Activated naive CD4-positive, alpha-beta T cell treated with anti-CD3 and anti-CD28 coated beads, Interleukin-2, amount 50 U/mL, for 24 hours (primary cell): ENCODE measurements at regions not wholly inside any gene's neighbourhood (a gene's known extent, or its start where the extent isn't known, plus 50 kb on each side); places are given as distances from the start of the nearest gene placed in this dataset.

Experiments used
- H3K27ac Mint-ChIP-seq: one replicate; pipeline ENCODE4 v1.8.0; 2021; ENCODE audit warnings: mild to moderate bottlenecking, mixed read lengths
- H3K27me3 Mint-ChIP-seq: one replicate; pipeline ENCODE4 v1.8.0; 2021; ENCODE audit warnings: mixed read lengths
- H3K36me3 Mint-ChIP-seq: one replicate; pipeline ENCODE4 v1.8.0; 2021; ENCODE audit warnings: mixed read lengths
- H3K4me1 Mint-ChIP-seq: one replicate; pipeline ENCODE4 v1.8.0; 2021; ENCODE audit warnings: mixed read lengths
- H3K4me3 Mint-ChIP-seq: one replicate; pipeline ENCODE4 v1.8.0; 2021; ENCODE audit warnings: mild to moderate bottlenecking, mixed read lengths
- H3K9me3 Mint-ChIP-seq: one replicate; pipeline ENCODE4 v1.8.0; 2021; ENCODE audit warnings: mixed read lengths

GRCh38 chr6:103268335-103268734 lies 1591.4 kb downstream of the HACE1 start:
- H3K27ac Mint-ChIP-seq: no peak overlapping the region
- peaks cover 4% of the 10 kb centered on the region for H3K9me3 Mint-ChIP-seq
- H3K36me3 Mint-ChIP-seq: no peaks in the 10 kb centered on the region
- no peaks in the 10 kb centered on the region for H3K27me3 Mint-ChIP-seq
- no peaks in the 10 kb centered on the region for H3K4me1 Mint-ChIP-seq
- no peak overlapping the region for H3K4me3 Mint-ChIP-seq

- H3K4me3 Mint-ChIP-seq: no peak overlapping the region
These were observed 1595.7 kb downstream of the HACE1 start for GRCh38 chr6:103264020-103264419.

GRCh38 chr6:103255132-103255531 lies 1604.6 kb downstream of the HACE1 start:
- H3K27me3 Mint-ChIP-seq: no peaks in the 10 kb centered on the region

More at GRCh38 chr6:103264020-103264419, 1595.7 kb downstream of the HACE1 start:
- Mint-ChIP-seq H3K27ac (no peak overlapping the region), H3K4me1 (no peaks in the 10 kb centered on the region), H3K9me3 (peaks cover 4% of the 10 kb centered on the region), H3K36me3 (no peaks in the 10 kb centered on the region), H3K27me3 (no peaks in the 10 kb centered on the region)

GRCh38 chr6:103236923-103237322 lies 1622.8 kb downstream of the HACE1 start:
- Mint-ChIP-seq H3K4me1 (no peaks in the 10 kb centered on the region), H3K27me3 (no peaks in the 10 kb centered on the region), H3K9me3 (no peaks in the 10 kb centered on the region), H3K27ac (no peak overlapping the region), H3K36me3 (no peaks in the 10 kb centered on the region), H3K4me3 (no peak overlapping the region)

More at GRCh38 chr6:103255132-103255531, 1604.6 kb downstream of the HACE1 start:
- peaks cover 5% of the 10 kb centered on the region for H3K9me3 Mint-ChIP-seq
- H3K36me3 Mint-ChIP-seq: no peaks in the 10 kb centered on the region
- no peaks in the 10 kb centered on the region for H3K4me1 Mint-ChIP-seq
- H3K27ac Mint-ChIP-seq: no peak overlapping the region
- H3K4me3 Mint-ChIP-seq: no peak overlapping the region

DNA sequence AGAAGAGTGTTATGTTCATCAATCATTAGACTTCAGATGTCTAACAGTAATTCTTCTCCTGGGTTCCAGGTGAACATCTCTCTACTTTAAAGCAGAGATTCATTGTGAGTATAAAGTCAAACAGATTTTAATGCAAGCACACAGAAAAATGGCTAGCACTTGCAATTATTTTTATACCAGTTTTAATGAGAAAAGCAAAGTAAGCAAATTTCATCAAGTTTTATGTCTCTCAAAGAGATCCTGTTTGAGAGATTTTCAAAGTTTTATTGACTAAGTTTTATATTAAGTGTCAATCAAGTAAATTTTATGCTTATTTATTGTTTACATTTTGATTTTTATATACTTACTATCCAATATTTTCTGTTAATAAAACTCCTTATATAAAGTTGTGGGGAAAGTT lies 1628.5 kb downstream of the HACE1 start:
- no peaks in the 10 kb centered on the region for H3K9me3 Mint-ChIP-seq
- H3K4me3 Mint-ChIP-seq: no peak overlapping the region
- no peaks in the 10 kb centered on the region for H3K27me3 Mint-ChIP-seq
- no peaks in the 10 kb centered on the region for H3K36me3 Mint-ChIP-seq
- H3K27ac Mint-ChIP-seq: no peak overlapping the region
- H3K4me1 Mint-ChIP-seq: no peaks in the 10 kb centered on the region

DNA sequence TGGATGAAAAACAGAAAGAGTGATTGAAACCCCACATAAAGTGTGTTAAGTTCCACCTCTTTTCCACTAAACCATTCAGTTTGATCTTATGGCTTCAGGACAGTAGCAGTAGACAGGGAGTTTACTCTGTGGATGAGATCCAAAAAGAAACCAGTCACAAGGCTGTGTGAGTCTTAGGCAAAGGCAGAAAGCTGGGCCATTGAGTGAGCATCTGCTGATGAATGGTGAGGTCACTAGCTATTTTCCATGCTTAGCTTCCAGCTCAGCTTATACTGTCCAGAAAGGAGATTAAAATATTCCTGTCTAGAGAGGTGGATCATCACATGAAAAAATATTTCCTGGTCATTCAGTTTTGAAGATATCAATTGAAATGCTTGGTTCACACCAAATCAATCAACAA lies 1643.9 kb downstream of the HACE1 start:
- Mint-ChIP-seq H3K4me1 (no peaks in the 10 kb centered on the region), H3K36me3 (no peaks in the 10 kb centered on the region), H3K4me3 (no peak overlapping the region), H3K9me3 (peaks cover 5% of the 10 kb centered on the region), H3K27me3 (no peaks in the 10 kb centered on the region), H3K27ac (no peak overlapping the region)

GRCh38 chr6:103210686-103211085 lies 1649.0 kb downstream of the HACE1 start:
- Mint-ChIP-seq H3K9me3 (peaks cover 2% of the 10 kb centered on the region), H3K27ac (no peak overlapping the region), H3K27me3 (no peaks in the 10 kb centered on the region), H3K4me1 (no peaks in the 10 kb centered on the region), H3K4me3 (no peak overlapping the region), H3K36me3 (no peaks in the 10 kb centered on the region)

- Mint-ChIP-seq H3K27me3 (no peaks in the 10 kb centered on the region), H3K9me3 (peaks cover 11% of the 10 kb centered on the region), H3K36me3 (no peaks in the 10 kb centered on the region), H3K27ac (no peak overlapping the region), H3K4me3 (no peak overlapping the region), H3K4me1 (no peaks in the 10 kb centered on the region)
These were observed 1661.3 kb downstream of the HACE1 start for GRCh38 chr6:103198386-103198785.

GRCh38 chr6:103193413-103193812 lies 1666.3 kb downstream of the HACE1 start:
- no peaks in the 10 kb centered on the region for H3K27me3 Mint-ChIP-seq
- no peaks in the 10 kb centered on the region for H3K36me3 Mint-ChIP-seq
- no peak overlapping the region for H3K27ac Mint-ChIP-seq
- H3K9me3 Mint-ChIP-seq: peaks cover 6% of the 10 kb centered on the region
- no peaks in the 10 kb centered on the region for H3K4me1 Mint-ChIP-seq
- H3K4me3 Mint-ChIP-seq: no peak overlapping the region

DNA sequence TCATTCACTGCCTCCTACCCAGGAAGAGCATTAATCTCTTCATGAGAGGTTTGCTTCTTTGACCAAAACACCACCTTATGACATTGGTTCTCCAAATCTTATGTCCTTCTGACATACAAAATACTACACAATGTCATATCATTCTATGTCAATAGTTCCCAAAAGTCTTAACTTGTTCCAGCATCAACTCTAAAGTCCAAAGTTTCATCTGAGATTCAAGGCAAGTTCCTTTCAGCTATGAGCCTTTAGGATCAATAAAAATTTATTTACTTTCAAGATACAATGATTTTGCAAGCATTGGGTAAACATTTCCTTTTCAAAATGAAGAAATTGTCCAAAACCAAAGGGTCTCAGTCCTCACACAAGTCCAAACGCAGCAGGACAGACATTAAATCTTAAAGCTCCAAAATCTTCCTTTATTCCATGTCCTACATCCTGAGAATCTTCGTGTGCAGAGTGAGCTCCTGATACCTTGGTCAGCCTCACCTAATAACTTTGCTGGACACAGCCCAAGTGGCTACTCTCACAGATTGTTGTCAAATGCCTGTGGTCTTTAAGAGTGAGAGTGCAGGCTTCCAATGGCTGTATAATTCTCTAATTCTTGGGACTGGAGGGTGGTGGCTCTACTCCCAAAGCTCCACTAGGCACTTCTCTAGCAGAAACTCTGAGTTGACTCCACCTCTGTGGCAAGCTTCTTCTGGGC lies 1668.2 kb downstream of the HACE1 start:
- H3K4me3 Mint-ChIP-seq: no peak overlapping the region
- H3K4me1 Mint-ChIP-seq: no peaks in the 10 kb centered on the region
- no peaks in the 10 kb centered on the region for H3K27me3 Mint-ChIP-seq
- H3K36me3 Mint-ChIP-seq: no peaks in the 10 kb centered on the region
- peaks cover 6% of the 10 kb centered on the region for H3K9me3 Mint-ChIP-seq
- H3K27ac Mint-ChIP-seq: no peak overlapping the region

GRCh38 chr6:103184776-103185175 lies 1674.9 kb downstream of the HACE1 start:
- H3K27me3 Mint-ChIP-seq: no peaks in the 10 kb centered on the region
- H3K4me1 Mint-ChIP-seq: no peaks in the 10 kb centered on the region
- H3K9me3 Mint-ChIP-seq: no peaks in the 10 kb centered on the region
- no peak overlapping the region for H3K4me3 Mint-ChIP-seq
- H3K36me3 Mint-ChIP-seq: no peaks in the 10 kb centered on the region
- H3K27ac Mint-ChIP-seq: no peak overlapping the region

GRCh38 chr6:103183831-103184411 lies 1675.8 kb downstream of the HACE1 start:
- Mint-ChIP-seq H3K27me3 (no peaks in the 10 kb centered on the region), H3K27ac (no peak overlapping the region), H3K9me3 (no peaks in the 10 kb centered on the region), H3K4me1 (no peaks in the 10 kb centered on the region), H3K4me3 (no peak overlapping the region), H3K36me3 (no peaks in the 10 kb centered on the region)

- Mint-ChIP-seq H3K27me3 (no peaks in the 10 kb centered on the region), H3K27ac (no peak overlapping the region), H3K36me3 (no peaks in the 10 kb centered on the region), H3K4me3 (no peak overlapping the region), H3K9me3 (peaks cover 6% of the 10 kb centered on the region), H3K4me1 (no peaks in the 10 kb centered on the region)
These were observed 1681.5 kb downstream of the HACE1 start for GRCh38 chr6:103178193-103178592.

DNA sequence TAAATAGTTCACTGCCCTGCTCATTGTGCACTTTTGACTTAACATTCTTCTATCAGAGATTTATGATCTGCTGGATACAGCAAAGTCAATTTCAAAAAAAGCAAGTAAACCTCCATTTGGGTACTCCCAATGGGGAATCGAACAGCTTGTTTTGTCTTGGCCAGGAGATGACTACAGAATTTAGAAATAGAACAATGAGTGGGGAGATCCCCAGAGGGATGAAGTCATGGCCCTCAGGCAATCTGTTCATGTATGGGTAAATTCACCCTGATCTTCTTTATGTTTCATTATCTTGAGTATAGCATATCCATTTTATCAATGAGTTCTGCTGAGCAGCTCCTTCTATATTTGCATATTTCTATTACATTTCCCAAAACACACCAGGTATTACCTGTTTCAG lies 1681.9 kb downstream of the HACE1 start:
- Mint-ChIP-seq H3K36me3 (no peaks in the 10 kb centered on the region), H3K9me3 (peaks cover 6% of the 10 kb centered on the region), H3K27me3 (no peaks in the 10 kb centered on the region), H3K4me1 (no peaks in the 10 kb centered on the region), H3K27ac (no peak overlapping the region), H3K4me3 (no peak overlapping the region)

- Mint-ChIP-seq H3K27ac (no peak overlapping the region), H3K36me3 (no peaks in the 10 kb centered on the region), H3K4me3 (no peak overlapping the region), H3K4me1 (no peaks in the 10 kb centered on the region), H3K9me3 (peaks cover 6% of the 10 kb centered on the region), H3K27me3 (no peaks in the 10 kb centered on the region)
These were observed 1684.7 kb downstream of the HACE1 start for GRCh38 chr6:103175056-103175455.

- no peaks in the 10 kb centered on the region for H3K4me1 Mint-ChIP-seq
- no peak overlapping the region for H3K27ac Mint-ChIP-seq
- no peaks in the 10 kb centered on the region for H3K27me3 Mint-ChIP-seq
- no peaks in the 10 kb centered on the region for H3K9me3 Mint-ChIP-seq
- no peaks in the 10 kb centered on the region for H3K36me3 Mint-ChIP-seq
- no peak overlapping the region for H3K4me3 Mint-ChIP-seq
These were observed 1692.2 kb downstream of the HACE1 start for GRCh38 chr6:103167345-103168071.
